IMR-90 (cell line): ENCODE measurements at regions not wholly inside any gene's neighbourhood (a gene's known extent, or its start where the extent isn't known, plus 50 kb on each side); places are given as distances from the start of the nearest gene placed in this dataset.

ENCODE experiments used
- ATAC-seq: fragments of 200-7000 bp; cut with Tn5 transposase; 2 replicates; pipeline ENCODE4 v1.9.1; 2020; ENCODE audit warnings: low read depth, mild to moderate bottlenecking, moderate library complexity
- BruUV-seq: library from RNA; stranded (reverse); fragments of 400-500 nt; replicated peaks from 2 replicates; lab custom pipeline; 2021; lab: Mats Ljungman, UMichigan
- CTCF ChIA-PET: fragments of 300-600 bp; formaldehyde crosslinking; extraction: SDS; loops from one replicate; lab custom pipeline; 2021; ENCODE audit warnings: antibody characterized with exemption; lab: Yijun Ruan, JAX
- POLR2A ChIA-PET: fragments of 300-600 bp; sonication (Branson Sonifier 250); formaldehyde crosslinking; loops from one replicate; lab custom pipeline; 2022; ENCODE audit warnings: antibody characterized with exemption; ENCODE audit not compliant: unreplicated experiment; lab: Charles Lee
- DNase-seq: peaks from one replicate; pipeline ENCODE4 v3.0.0; 2013
- H2AFZ ChIP-seq: replicated peaks from 2 replicates; pipeline ENCODE3; 2013; ENCODE audit warnings: low read length, mild to moderate bottlenecking; ENCODE audit not compliant: poor library complexity
- H2AK5ac ChIP-seq: 2 replicates; pipeline ENCODE4 v1.6.1; 2013; ENCODE audit warnings: low read depth, low read length, inconsistent platforms
- H2AK9ac ChIP-seq: replicated peaks from 2 replicates; pipeline ENCODE3; 2013; ENCODE audit warnings: mild to moderate bottlenecking, low read depth, low read length, moderate library complexity; ENCODE audit not compliant: poor library complexity
- H2BK120ac ChIP-seq: 2 replicates; pipeline ENCODE4 v1.6.1; 2013; ENCODE audit warnings: low read depth, low read length, inconsistent platforms
- H2BK15ac ChIP-seq: 3 replicates; pipeline ENCODE4 v1.6.1; 2013; ENCODE audit warnings: low read depth, low read length, inconsistent platforms
- H2BK20ac ChIP-seq: 2 replicates; pipeline ENCODE4 v1.6.1; 2013; ENCODE audit warnings: low read depth, mild to moderate bottlenecking, inconsistent platforms, low read length, moderate library complexity
- H2BK5ac ChIP-seq: 2 replicates; pipeline ENCODE4 v1.6.1; 2013; ENCODE audit warnings: mild to moderate bottlenecking, low read depth, low read length, inconsistent platforms; ENCODE audit not compliant: poor library complexity, severe bottlenecking
- H3K14ac ChIP-seq: replicated peaks from 2 replicates; pipeline ENCODE4 v1.6.1; 2013; ENCODE audit warnings: low read depth, low read length, inconsistent platforms
- H3K18ac ChIP-seq: 2 replicates; pipeline ENCODE4 v1.6.1; 2013; ENCODE audit warnings: low read depth, low read length, control low read depth
- H3K23ac ChIP-seq: 2 replicates; pipeline ENCODE4 v1.6.1; 2013; ENCODE audit warnings: low read depth, low read length, inconsistent platforms
- H3K27ac ChIP-seq: 2 replicates; pipeline ENCODE4 v1.5.1; 2013; ENCODE audit warnings: mild to moderate bottlenecking, control low read depth, low read length; ENCODE audit not compliant: insufficient read depth
- H3K27me3 ChIP-seq: 2 replicates; pipeline ENCODE4 v1.6.1; 2013; ENCODE audit warnings: low read length; ENCODE audit not compliant: control insufficient read depth, insufficient read depth
- H3K36me3 ChIP-seq: 2 replicates; pipeline ENCODE4 v1.6.1; 2013; ENCODE audit warnings: low read length, mixed read lengths; ENCODE audit not compliant: control insufficient read depth, insufficient read depth
- H3K4ac ChIP-seq: 2 replicates; pipeline ENCODE4 v1.6.1; 2013; ENCODE audit warnings: low read depth, low read length, inconsistent platforms
- H3K4me1 ChIP-seq: 2 replicates; pipeline ENCODE4 v1.6.1; 2013; ENCODE audit warnings: low read length, mixed read lengths; ENCODE audit not compliant: control insufficient read depth, insufficient read depth
- H3K4me2 ChIP-seq: 2 replicates; pipeline ENCODE4 v1.6.1; 2013; ENCODE audit warnings: low read depth, mild to moderate bottlenecking, control low read depth, low read length, moderate library complexity
- H3K4me3 ChIP-seq: 2 replicates; pipeline ENCODE4 v1.5.1; 2013; ENCODE audit warnings: low read depth, mild to moderate bottlenecking, control low read depth, low read length, moderate library complexity; ENCODE audit not compliant: insufficient read depth
- H3K56ac ChIP-seq: 2 replicates; pipeline ENCODE4 v1.6.1; 2013; ENCODE audit warnings: low read length, inconsistent platforms; ENCODE audit not compliant: insufficient read depth; ENCODE audit errors: extremely low read depth
- H3K79me1 ChIP-seq, 2 experiments: 2 replicates each; pipeline ENCODE4 v1.6.1; 2013; ENCODE audit warnings: low read length in 2 of 2, inconsistent platforms in 1 of 2, low read depth in 1 of 2
- H3K9ac ChIP-seq: 2 replicates; pipeline ENCODE4 v1.6.1; 2013; ENCODE audit warnings: low read depth, low read length, control low read depth
- H3K9me1 ChIP-seq: 2 replicates; pipeline ENCODE4 v1.6.1; 2013; ENCODE audit warnings: low read length, inconsistent platforms; ENCODE audit not compliant: insufficient read depth
- H3K9me3 ChIP-seq: 2 replicates; pipeline ENCODE4 v1.6.1; 2013; ENCODE audit warnings: low read length; ENCODE audit not compliant: control insufficient read depth, insufficient read depth
- H4K20me1 ChIP-seq: 2 replicates; pipeline ENCODE4 v1.6.1; 2013; ENCODE audit warnings: low read length, inconsistent platforms; ENCODE audit not compliant: insufficient read depth
- H4K5ac ChIP-seq: 2 replicates; pipeline ENCODE4 v1.6.1; 2013; ENCODE audit warnings: mild to moderate bottlenecking, low read depth, low read length, control low read depth
- H4K8ac ChIP-seq, 2 experiments: 2 replicates each; pipeline ENCODE4 v1.6.1; 2013; ENCODE audit warnings: low read depth in 2 of 2, low read length in 2 of 2, control low read depth in 1 of 2, inconsistent platforms in 1 of 2
- H4K91ac ChIP-seq: 2 replicates; pipeline ENCODE4 v1.6.1; 2013; ENCODE audit warnings: low read depth, low read length, inconsistent platforms; ENCODE audit not compliant: insufficient read depth
- BHLHE40 ChIP-seq: fragments of 150-350 bp; IDR thresholded peaks from 2 replicates; pipeline ENCODE4 v1.6.1; 2016; ENCODE audit warnings: mild to moderate bottlenecking, low read depth, low read length
- CHD1 ChIP-seq: IDR thresholded peaks from 2 replicates; pipeline ENCODE4 v1.6.1; 2012; ENCODE audit warnings: low read depth, low read length, improper control_type of control experiment
- CTCF ChIP-seq: conservative IDR thresholded peaks from 2 replicates; pipeline ENCODE4 v1.5.1; 2012; ENCODE audit warnings: mild to moderate bottlenecking, low read depth, low read length, improper control_type of control experiment
- ELK1 ChIP-seq: fragments of 150-350 bp; IDR thresholded peaks from 2 replicates; pipeline ENCODE4 v1.6.1; 2016; ENCODE audit warnings: low read depth, mild to moderate bottlenecking, low read length, moderate library complexity, borderline replicate concordance
- MAFK ChIP-seq: IDR thresholded peaks from 2 replicates; pipeline ENCODE4 v1.6.1; 2012; ENCODE audit warnings: low read depth, low read length, improper control_type of control experiment
- MAZ ChIP-seq: IDR thresholded peaks from 2 replicates; pipeline ENCODE4 v1.6.1; 2012; ENCODE audit warnings: low read depth, mild to moderate bottlenecking, low read length, improper control_type of control experiment, moderate library complexity, borderline replicate concordance
- MXI1 ChIP-seq: IDR thresholded peaks from 2 replicates; pipeline ENCODE4 v1.6.1; 2012; ENCODE audit warnings: low read depth, mild to moderate bottlenecking, low read length, moderate library complexity, borderline replicate concordance
- NFE2L2 ChIP-seq: fragments of 150-350 bp; IDR thresholded peaks from 2 replicates; pipeline ENCODE4 v1.6.1; 2016; ENCODE audit warnings: low read depth, mild to moderate bottlenecking, low read length
- POLR2A ChIP-seq: IDR thresholded peaks from 2 replicates; pipeline ENCODE4 v1.6.1; 2012; ENCODE audit warnings: mild to moderate bottlenecking, low read depth, low read length
- RCOR1 ChIP-seq: IDR thresholded peaks from 2 replicates; pipeline ENCODE4 v1.6.1; 2012; ENCODE audit warnings: mild to moderate bottlenecking, low read length, improper control_type of control experiment; ENCODE audit not compliant: insufficient replicate concordance
- RFX5 ChIP-seq: IDR thresholded peaks from 2 replicates; pipeline ENCODE4 v1.8.0; 2012; ENCODE audit warnings: low read depth, mild to moderate bottlenecking, low read length, moderate library complexity
- SMC3 ChIP-seq: fragments of 150-350 bp; IDR thresholded peaks from 2 replicates; pipeline ENCODE4 v1.6.1; 2016; ENCODE audit warnings: low read depth, mild to moderate bottlenecking, antibody characterized with exemption, low read length, moderate library complexity
- WGBS, 2 experiments: methylation state at CpG; one replicate each; pipeline versions ENCODE4 v1.1.5 to v1.1.7; 2013; ENCODE audit warnings: missing lambda C conversion rate in 2 of 2; ENCODE audit not compliant: insufficient read length in 1 of 2; ENCODE audit errors: extremely low coverage in 2 of 2; 5-methylcytosine and 5-hydroxymethylcytosine counted together
- dilution Hi-C: fragments of 300-500 bp; cut with HindIII; formaldehyde crosslinking; loops from one replicate; pipeline ENCODE4 v1.14.3; 2018; ENCODE audit warnings: low sequenced_read_pairs; ENCODE audit not compliant: unreplicated experiment
- in situ Hi-C: fragments of 300-500 bp; cut with MboI; formaldehyde crosslinking; loops from 3 replicates; pipeline ENCODE4 v1.14.3; 2019; ENCODE audit warnings: low sequenced_read_pairs, inconsistent platforms, mixed read lengths
- intact Hi-C: fragments of 100-400 bp; cut with micrococcal nuclease; formaldehyde crosslinking; loops from 2 replicates; pipeline ENCODE4 v1.10.0; 2022

GRCh38 chr1:176285996-176286395 lies 78.9 kb upstream of the COP1 start:
- no TSS peak for BruUV-seq
- in situ Hi-C loops, result no loop called here

More at GRCh38 chr1:176285996-176286395, 78.9 kb upstream of the COP1 start:
- Histone ChIP-seq H2BK5ac (no peak overlapping the region), H2AFZ (no peak overlapping the region), H2BK20ac (no peak overlapping the region), H3K9ac (no peak overlapping the region), H4K20me1 (no peaks in the 10 kb centered on the region), H4K91ac (no peak overlapping the region), H3K9me3 (peaks cover 2% of the 10 kb centered on the region; the same call in 1 of the 2 replicates), H3K4ac (no peak overlapping the region), H3K27ac (no peak overlapping the region), H3K18ac (no peak overlapping the region), H3K4me1 (no peaks in the 10 kb centered on the region), H3K14ac (no peak overlapping the region), H2BK120ac (no peak overlapping the region), H3K56ac (no peak overlapping the region), H3K9me1 (no peaks in the 10 kb centered on the region), H4K5ac (no peak overlapping the region), H3K36me3 (no peaks in the 10 kb centered on the region), H3K27me3 (no peaks in the 10 kb centered on the region), H2AK5ac (no peak overlapping the region), H4K8ac (no peak overlapping the region), H2AK9ac (no peak overlapping the region), H3K23ac (no peak overlapping the region), H3K4me2 (no peak overlapping the region), H3K79me1 (no peaks in the 10 kb centered on the region), H2BK15ac (no peak overlapping the region), H3K4me3 (no peak overlapping the region)
- WGBS, 2 experiments, result no CpG with 5 or more reads among the region's 3 CpGs
- ATAC-seq (no peak), DNase-seq (no peak)
- dilution Hi-C loops, result no loop called here
- intact Hi-C loops, result no loop called here
- CTCF ChIA-PET, result no interaction called here
- no peak for TF ChIP-seq SMC3
- TF ChIP-seq ELK1, result no peak
- TF ChIP-seq MAZ, result no peak
- no peak for TF ChIP-seq NFE2L2
- no peak for TF ChIP-seq CHD1
- TF ChIP-seq BHLHE40, result no peak
- TF ChIP-seq POLR2A, result no peak
- TF ChIP-seq RFX5, result no peak
- TF ChIP-seq RCOR1, result no peak
- TF ChIP-seq CTCF, result no peak
- no peak for TF ChIP-seq MXI1
- TF ChIP-seq MAFK, result no peak
- POLR2A ChIA-PET, result no interaction called here
